A549 (cell line): ENCODE measurements at regions not wholly inside any gene's neighbourhood (a gene's known extent, or its start where the extent isn't known, plus 50 kb on each side); places are given as distances from the start of the nearest gene placed in this dataset.
"Not testable (repeated sequence)": the region's sequence is repeated elsewhere in the genome, so short reads cannot be mapped to it uniquely, and the experiment has no call there.

Experiments
- BHLHE40 ChIP-seq: IDR thresholded peaks from 2 replicates; pipeline ENCODE4 v1.6.1; 2012; ENCODE audit warnings: low read depth, low read length, inconsistent platforms
- CEBPB ChIP-seq, 2 experiments: fragments of >200 bp in 1 of 2; sonication (Bioruptor Twin) in 1 of 2; formaldehyde crosslinking in 1 of 2; IDR thresholded peaks; 2 replicates each; pipeline ENCODE4 v1.6.1; 2012 to 2016
- FOSL2 ChIP-seq, 2 experiments: fragments of 450-650 bp in 1 of 2; fragments of >200 bp in 1 of 2; sonication (Bioruptor Twin) in 1 of 2; formaldehyde crosslinking; IDR thresholded peaks; 2 replicates each; pipeline versions ENCODE4 v1.5.0 to v1.6.1; 2016 to 2020; ENCODE audit warnings: mild to moderate bottlenecking in 1 of 2, moderate library complexity in 1 of 2
- GATA3 ChIP-seq: IDR thresholded peaks from 2 replicates; pipeline ENCODE4 v1.6.1; 2012; ENCODE audit warnings: borderline replicate concordance
- ZC3H11A ChIP-seq: fragments of 450-650 bp; IDR thresholded peaks from 2 replicates; pipeline ENCODE4 v1.6.1; 2014; ENCODE audit warnings: antibody characterized with exemption, mild to moderate bottlenecking
- TF ChIP-seq, protein P1 (sequence below): fragments of >200 bp; sonication (Bioruptor Twin); formaldehyde crosslinking; IDR thresholded peaks from 3 replicates; pipeline ENCODE4 v1.5.1; 2016
- TF ChIP-seq, protein P2 (sequence below): fragments of 250-450 bp; sonication (Bioruptor Pico); IDR thresholded peaks from 2 replicates; pipeline ENCODE4 v1.5.0; 2021; ENCODE audit warnings: mild to moderate bottlenecking, moderate library complexity, borderline replicate concordance
- TF ChIP-seq, protein P3 (sequence below): IDR thresholded peaks from 2 replicates; pipeline ENCODE4 v1.6.1; 2012

DNA sequence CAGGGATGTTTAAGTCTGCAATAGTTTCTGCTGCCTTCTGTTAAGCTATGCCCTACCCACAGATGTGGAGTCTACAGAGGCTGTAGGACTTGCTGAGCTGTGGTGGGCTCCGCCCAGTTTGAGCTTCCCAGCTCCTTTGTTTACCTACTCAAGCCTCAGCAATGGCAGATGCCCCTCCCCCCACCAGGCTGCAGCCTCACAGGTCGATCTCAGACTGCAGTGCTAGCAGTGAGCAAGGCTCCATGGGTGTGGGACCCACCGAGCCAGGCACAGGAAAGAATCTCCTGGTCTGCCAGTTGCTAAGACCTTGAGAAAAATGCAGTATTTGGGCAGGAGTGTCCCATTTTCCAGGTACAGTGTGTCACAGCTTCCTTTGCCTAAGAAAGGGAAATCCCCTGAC is 435.2 kb upstream of the TOM1L1 start:
- TF ChIP-seq, protein P1, sequence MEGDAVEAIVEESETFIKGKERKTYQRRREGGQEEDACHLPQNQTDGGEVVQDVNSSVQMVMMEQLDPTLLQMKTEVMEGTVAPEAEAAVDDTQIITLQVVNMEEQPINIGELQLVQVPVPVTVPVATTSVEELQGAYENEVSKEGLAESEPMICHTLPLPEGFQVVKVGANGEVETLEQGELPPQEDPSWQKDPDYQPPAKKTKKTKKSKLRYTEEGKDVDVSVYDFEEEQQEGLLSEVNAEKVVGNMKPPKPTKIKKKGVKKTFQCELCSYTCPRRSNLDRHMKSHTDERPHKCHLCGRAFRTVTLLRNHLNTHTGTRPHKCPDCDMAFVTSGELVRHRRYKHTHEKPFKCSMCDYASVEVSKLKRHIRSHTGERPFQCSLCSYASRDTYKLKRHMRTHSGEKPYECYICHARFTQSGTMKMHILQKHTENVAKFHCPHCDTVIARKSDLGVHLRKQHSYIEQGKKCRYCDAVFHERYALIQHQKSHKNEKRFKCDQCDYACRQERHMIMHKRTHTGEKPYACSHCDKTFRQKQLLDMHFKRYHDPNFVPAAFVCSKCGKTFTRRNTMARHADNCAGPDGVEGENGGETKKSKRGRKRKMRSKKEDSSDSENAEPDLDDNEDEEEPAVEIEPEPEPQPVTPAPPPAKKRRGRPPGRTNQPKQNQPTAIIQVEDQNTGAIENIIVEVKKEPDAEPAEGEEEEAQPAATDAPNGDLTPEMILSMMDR: not testable (repeated sequence)
- TF ChIP-seq GATA3; FOSL2 (IDR thresholded peaks at IDR 0.05); FOSL2 (CRISPR knock-in tag; IDR thresholded peaks at IDR 0.05); ZC3H11A; CEBPB (IDR thresholded peaks at IDR 0.05); BHLHE40: not testable (repeated sequence)
- TF ChIP-seq, protein P2, sequence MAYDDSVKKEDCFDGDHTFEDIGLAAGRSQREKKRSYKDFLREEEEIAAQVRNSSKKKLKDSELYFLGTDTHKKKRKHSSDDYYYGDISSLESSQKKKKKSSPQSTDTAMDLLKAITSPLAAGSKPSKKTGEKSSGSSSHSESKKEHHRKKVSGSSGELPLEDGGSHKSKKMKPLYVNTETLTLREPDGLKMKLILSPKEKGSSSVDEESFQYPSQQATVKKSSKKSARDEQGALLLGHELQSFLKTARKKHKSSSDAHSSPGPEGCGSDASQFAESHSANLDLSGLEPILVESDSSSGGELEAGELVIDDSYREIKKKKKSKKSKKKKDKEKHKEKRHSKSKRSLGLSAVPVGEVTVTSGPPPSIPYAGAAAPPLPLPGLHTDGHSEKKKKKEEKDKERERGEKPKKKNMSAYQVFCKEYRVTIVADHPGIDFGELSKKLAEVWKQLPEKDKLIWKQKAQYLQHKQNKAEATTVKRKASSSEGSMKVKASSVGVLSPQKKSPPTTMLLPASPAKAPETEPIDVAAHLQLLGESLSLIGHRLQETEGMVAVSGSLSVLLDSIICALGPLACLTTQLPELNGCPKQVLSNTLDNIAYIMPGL (CRISPR knock-in tag): not testable (repeated sequence)
- TF ChIP-seq, protein P3, sequence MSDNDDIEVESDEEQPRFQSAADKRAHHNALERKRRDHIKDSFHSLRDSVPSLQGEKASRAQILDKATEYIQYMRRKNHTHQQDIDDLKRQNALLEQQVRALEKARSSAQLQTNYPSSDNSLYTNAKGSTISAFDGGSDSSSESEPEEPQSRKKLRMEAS: not testable (repeated sequence)
